ENCODE measurements at regions not wholly inside any gene's neighbourhood (a gene's known extent, or its start where the extent isn't known, plus 50 kb on each side); places are given as distances from the start of the nearest gene placed in this dataset.

DNA sequence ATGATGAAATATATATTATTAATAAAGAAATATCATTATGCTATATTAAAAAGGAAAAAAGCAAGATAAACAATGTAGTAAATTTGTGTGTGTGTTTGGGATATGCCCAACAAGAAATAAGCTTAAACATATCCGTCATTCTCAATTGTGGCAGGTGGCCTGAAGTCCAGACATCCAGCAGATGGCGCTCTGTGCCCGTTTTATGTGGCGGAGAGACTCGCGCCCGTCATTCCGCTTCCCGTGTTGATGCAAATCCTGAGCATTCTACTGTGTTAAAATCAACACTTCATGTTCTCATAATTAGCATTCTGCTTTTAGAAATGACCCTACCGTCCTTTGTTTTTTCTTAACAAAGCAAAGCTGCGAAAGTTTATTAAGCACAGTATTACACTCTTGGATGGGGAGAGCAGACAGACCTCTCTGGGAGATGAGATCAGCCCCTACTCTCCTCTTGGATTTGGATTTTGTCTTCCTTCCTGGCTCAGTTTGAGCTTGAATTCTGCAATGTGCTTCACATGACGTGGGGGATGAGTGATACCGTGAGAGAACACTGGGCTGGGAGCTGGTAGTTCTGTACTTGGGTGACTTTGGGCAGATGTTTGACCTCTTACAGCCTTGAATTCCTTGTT lies 125.8 kb downstream of the MCHR2 start:
- DNase-seq (ENCODE audit: low read depth in 2 of 2) = peak; percentile 51 to 58
